Naive thymus-derived CD4-positive, alpha-beta T cell (primary cell): ENCODE measurements at regions not wholly inside any gene's neighbourhood (a gene's known extent, or its start where the extent isn't known, plus 50 kb on each side); places are given as distances from the start of the nearest gene placed in this dataset.

Experiments used
- ATAC-seq: fragments of 150-1000 bp; cut with Tn5 transposase; 2 replicates; pipeline ENCODE4 v1.10.0; 2021; ENCODE audit warnings: mild to moderate bottlenecking, moderate library complexity
- CTCF ChIA-PET: fragments of 350-600 bp; sonication (Branson Sonifier 250); formaldehyde crosslinking; loops from one replicate; lab custom pipeline; 2021; ENCODE audit warnings: antibody characterized with exemption; lab: Charles Lee
- POLR2A ChIA-PET: fragments of 350-600 bp; sonication (Branson Sonifier 250); formaldehyde crosslinking; loops from one replicate; lab custom pipeline; 2021; ENCODE audit warnings: antibody characterized with exemption, inconsistent platforms; lab: Charles Lee
- DNase-seq, 9 donors: peaks; one replicate each; pipeline versions ENCODE4 v3.0.0 to v3.0.0-alpha.2; 2020 to 2022; ENCODE audit warnings: mixed read lengths in 1 of 9
- H3K27ac ChIP-seq: one replicate; pipeline ENCODE4 v1.7.0; 2013; ENCODE audit warnings: mild to moderate bottlenecking, low read depth, low read length, moderate library complexity
- H3K27me3 ChIP-seq, 2 donors: one replicate each; pipeline ENCODE4 v1.7.0; 2013; ENCODE audit warnings: low read length in 2 of 2, mild to moderate bottlenecking in 2 of 2, moderate library complexity in 2 of 2; ENCODE audit not compliant: control insufficient read depth in 2 of 2, insufficient read depth in 2 of 2
- H3K36me3 ChIP-seq, 3 experiments: 1 replicate in 2 of 3; 2 replicates in 1 of 3; pipeline ENCODE4 v1.7.0; 2013; ENCODE audit warnings: low read length in 3 of 3, mild to moderate bottlenecking in 3 of 3, moderate library complexity in 1 of 3; ENCODE audit not compliant: insufficient read depth in 3 of 3, control insufficient read depth in 2 of 3
- H3K4me1 ChIP-seq, 2 donors: one replicate each; pipeline ENCODE4 v1.7.0; 2013; ENCODE audit warnings: low read length in 2 of 2, mild to moderate bottlenecking in 2 of 2, moderate library complexity in 1 of 2; ENCODE audit not compliant: control insufficient read depth in 2 of 2, insufficient read depth in 2 of 2
- H3K4me3 ChIP-seq: 2 replicates; pipeline ENCODE4 v1.7.0; 2013; ENCODE audit warnings: mild to moderate bottlenecking, low read length
- H3K9me3 ChIP-seq, 3 experiments: 1 replicate in 2 of 3; 2 replicates in 1 of 3; pipeline ENCODE4 v1.7.0; 2013; ENCODE audit warnings: low read length in 3 of 3; ENCODE audit not compliant: control insufficient read depth in 2 of 3
- H3K27ac Mint-ChIP-seq, 9 donors: one replicate each; pipeline ENCODE4 v1.8.0; 2020 to 2022; ENCODE audit warnings: mixed read lengths in 9 of 9, mild to moderate bottlenecking in 8 of 9, moderate library complexity in 5 of 9, inconsistent platforms in 2 of 9
- H3K27me3 Mint-ChIP-seq, 5 donors: one replicate each; pipeline ENCODE4 v1.8.0; 2021 to 2022; ENCODE audit warnings: mixed read lengths in 5 of 5, mild to moderate bottlenecking in 1 of 5
- H3K36me3 Mint-ChIP-seq, 5 donors: one replicate each; pipeline ENCODE4 v1.8.0; 2020 to 2022; ENCODE audit warnings: mixed read lengths in 5 of 5, mild to moderate bottlenecking in 3 of 5, inconsistent platforms in 1 of 5
- H3K4me1 Mint-ChIP-seq, 7 donors: one replicate each; pipeline ENCODE4 v1.8.0; 2020 to 2022; ENCODE audit warnings: mixed read lengths in 7 of 7, mild to moderate bottlenecking in 3 of 7, inconsistent platforms in 1 of 7
- H3K4me3 Mint-ChIP-seq, 10 donors: one replicate each; pipeline ENCODE4 v1.8.0; 2020 to 2022; ENCODE audit warnings: mild to moderate bottlenecking in 10 of 10, mixed read lengths in 10 of 10, moderate library complexity in 6 of 10, inconsistent platforms in 2 of 10
- H3K9me3 Mint-ChIP-seq, 11 donors: one replicate each; pipeline ENCODE4 v1.8.0; 2020 to 2022; ENCODE audit warnings: mixed read lengths in 11 of 11, mild to moderate bottlenecking in 4 of 11, inconsistent platforms in 1 of 11, moderate library complexity in 1 of 11
- intact Hi-C, 2 donors: fragments of 100-400 bp; cut with micrococcal nuclease; formaldehyde crosslinking; loops; one replicate each; pipeline ENCODE4 v1.15.1; 2023

- ATAC-seq (no peak), DNase-seq (no peak)
- POLR2A ChIA-PET = no interaction called here
- Mint-ChIP-seq H3K27me3 (no peaks in the 10 kb centered on the region), H3K27ac (no peak overlapping the region), H3K9me3 (peaks cover 0 to 13% (median 4%) of the 10 kb centered on the region in 11 donors), H3K36me3 (no peaks in the 10 kb centered on the region), H3K4me3 (no peak overlapping the region), H3K4me1 (no peaks in the 10 kb centered on the region)
- intact Hi-C loops = no loop called here
- no peak overlapping the region for H3K27ac ChIP-seq
- H3K4me3 ChIP-seq = no peak overlapping the region
- no peaks in the 10 kb centered on the region for H3K4me1 ChIP-seq
- no peaks in the 10 kb centered on the region for H3K36me3 ChIP-seq
- CTCF ChIA-PET = no interaction called here
- H3K27me3 ChIP-seq = no peaks in the 10 kb centered on the region
- H3K9me3 ChIP-seq = no peaks in the 10 kb centered on the region
Observed at GRCh38 chr18:43710135-43710534, 432.8 kb upstream of the SYT4 start.

- no peaks in the 10 kb centered on the region for H3K36me3 Mint-ChIP-seq
- no peak overlapping the region for H3K4me3 Mint-ChIP-seq
- no peaks in the 10 kb centered on the region for H3K9me3 ChIP-seq
- intact Hi-C loops = no loop called here
- no peaks in the 10 kb centered on the region for H3K4me1 Mint-ChIP-seq
- H3K9me3 Mint-ChIP-seq = peaks cover 0 to 8% (median 1%) of the 10 kb centered on the region in 11 donors
- no peaks in the 10 kb centered on the region for H3K4me1 ChIP-seq
- DNase-seq (no peak), ATAC-seq (no peak)
- ChIA-PET CTCF (no interaction called here), POLR2A (no interaction called here)
- no peak overlapping the region for H3K4me3 ChIP-seq
- no peak overlapping the region for H3K27ac Mint-ChIP-seq
- H3K27me3 Mint-ChIP-seq = no peaks in the 10 kb centered on the region
- no peaks in the 10 kb centered on the region for H3K27me3 ChIP-seq
- H3K36me3 ChIP-seq = no peaks in the 10 kb centered on the region
- no peak overlapping the region for H3K27ac ChIP-seq
Observed at GRCh38 chr18:43714343-43715010, 437.2 kb upstream of the SYT4 start.

GRCh38 chr18:43719267-43719795 is 442.0 kb upstream of the SYT4 start:
- Histone ChIP-seq H3K4me1 (no peaks in the 10 kb centered on the region), H3K36me3 (no peaks in the 10 kb centered on the region), H3K27me3 (no peaks in the 10 kb centered on the region), H3K4me3 (no peak overlapping the region), H3K27ac (no peak overlapping the region), H3K9me3 (no peaks in the 10 kb centered on the region)
- Mint-ChIP-seq H3K36me3 (peaks cover 0 to 6% (median 0%) of the 10 kb centered on the region in 5 donors), H3K9me3 (peaks cover 7 to 39% (median 17%) of the 10 kb centered on the region in 11 donors), H3K4me3 (no peak overlapping the region), H3K27me3 (no peaks in the 10 kb centered on the region), H3K27ac (no peak overlapping the region), H3K4me1 (no peaks in the 10 kb centered on the region)
- POLR2A ChIA-PET = no interaction called here
- CTCF ChIA-PET = no interaction called here
- intact Hi-C loops = no loop called here
- no peak for ATAC-seq
- DNase-seq = no peak

- H3K4me3 ChIP-seq = no peak overlapping the region
- no peaks in the 10 kb centered on the region for H3K27me3 ChIP-seq
- ChIA-PET CTCF (no interaction called here), POLR2A (no interaction called here)
- no peak overlapping the region for H3K27ac Mint-ChIP-seq
- DNase-seq (no peak), ATAC-seq (no peak)
- no peak overlapping the region for H3K4me3 Mint-ChIP-seq
- peaks cover 0 to 6% (median 0%) of the 10 kb centered on the region in 5 donors for H3K36me3 Mint-ChIP-seq
- no peaks in the 10 kb centered on the region for H3K4me1 Mint-ChIP-seq
- no peaks in the 10 kb centered on the region for H3K36me3 ChIP-seq
- no peaks in the 10 kb centered on the region for H3K27me3 Mint-ChIP-seq
- H3K4me1 ChIP-seq = no peaks in the 10 kb centered on the region
- no peaks in the 10 kb centered on the region for H3K9me3 ChIP-seq
- intact Hi-C loops = no loop called here
- H3K9me3 Mint-ChIP-seq = peaks cover 7 to 34% (median 20%) of the 10 kb centered on the region in 11 donors
- H3K27ac ChIP-seq = no peak overlapping the region
Observed at GRCh38 chr18:43720041-43720440, 442.8 kb upstream of the SYT4 start.

GRCh38 chr18:43735570-43735969 is 458.3 kb upstream of the SYT4 start:
- ATAC-seq = no peak
- no peaks in the 10 kb centered on the region for H3K36me3 ChIP-seq
- CTCF ChIA-PET = no interaction called here
- POLR2A ChIA-PET = no interaction called here
- Mint-ChIP-seq H3K4me3 (no peak overlapping the region), H3K4me1 (no peaks in the 10 kb centered on the region), H3K9me3 (peaks cover 0 to 25% (median 4%) of the 10 kb centered on the region in 11 donors), H3K27me3 (no peaks in the 10 kb centered on the region), H3K27ac (no peak overlapping the region), H3K36me3 (no peaks in the 10 kb centered on the region)
- H3K4me1 ChIP-seq = no peaks in the 10 kb centered on the region
- no peak overlapping the region for H3K27ac ChIP-seq
- no peaks in the 10 kb centered on the region for H3K27me3 ChIP-seq
- no peak for DNase-seq
- intact Hi-C loops = loop anchor here in 1 of 2 donors (10.0 kb wide), 1 partner anchor 61 kb away; no protein-coding TSS in a partner anchor
- H3K9me3 ChIP-seq = peaks cover 0 to 6% (median 0%) of the 10 kb centered on the region in 3 experiments
- no peak overlapping the region for H3K4me3 ChIP-seq

GRCh38 chr18:43744960-43745745 is 467.9 kb upstream of the SYT4 start:
- H3K4me1 Mint-ChIP-seq = no peaks in the 10 kb centered on the region
- POLR2A ChIA-PET = no interaction called here
- CTCF ChIA-PET = no interaction called here

More at GRCh38 chr18:43744960-43745745, 467.9 kb upstream of the SYT4 start:
- Mint-ChIP-seq H3K27me3 (no peaks in the 10 kb centered on the region), H3K9me3 (peaks cover 2 to 44% (median 11%) of the 10 kb centered on the region in 11 donors), H3K36me3 (no peaks in the 10 kb centered on the region), H3K27ac (no peak overlapping the region), H3K4me3 (no peak overlapping the region)
- intact Hi-C loops = no loop called here
- Histone ChIP-seq H3K27me3 (no peaks in the 10 kb centered on the region), H3K36me3 (no peaks in the 10 kb centered on the region), H3K9me3 (no peaks in the 10 kb centered on the region), H3K27ac (no peak overlapping the region), H3K4me1 (no peaks in the 10 kb centered on the region), H3K4me3 (no peak overlapping the region)
- DNase-seq (no peak), ATAC-seq (no peak)
